Ishikawa (cell line): ENCODE measurements at regions not wholly inside any gene's neighbourhood (a gene's known extent, or its start where the extent isn't known, plus 50 kb on each side); places are given as distances from the start of the nearest gene placed in this dataset.

Experiments used
- CEBPB ChIP-seq: IDR thresholded peaks from 2 replicates; pipeline ENCODE4 v1.6.1; 2012
- CREB1 ChIP-seq: IDR thresholded peaks from 2 replicates; pipeline ENCODE4 v1.6.1; 2012; ENCODE audit warnings: low read depth
- EGR1 ChIP-seq: IDR thresholded peaks from 2 replicates; pipeline ENCODE4 v1.6.1; 2012
- EP300 ChIP-seq: IDR thresholded peaks from 2 replicates; pipeline ENCODE4 v1.6.1; 2012; ENCODE audit warnings: borderline replicate concordance
- FOXM1 ChIP-seq: IDR thresholded peaks from 2 replicates; pipeline ENCODE4 v1.6.1; 2012; ENCODE audit warnings: low read depth, borderline replicate concordance
- NFIC ChIP-seq: IDR thresholded peaks from 2 replicates; pipeline ENCODE4 v1.6.1; 2012
- RAD21 ChIP-seq: IDR thresholded peaks from 2 replicates; pipeline ENCODE4 v1.6.1; 2012; ENCODE audit warnings: low read depth
- TAF1 ChIP-seq: IDR thresholded peaks from 2 replicates; pipeline ENCODE4 v1.6.1; 2012; ENCODE audit warnings: low read depth, mild to moderate bottlenecking
- TCF12 ChIP-seq: IDR thresholded peaks from 2 replicates; pipeline ENCODE4 v1.6.1; 2012; ENCODE audit warnings: low read depth
- TEAD4 ChIP-seq: IDR thresholded peaks from 2 replicates; pipeline ENCODE4 v1.6.1; 2012
- YY1 ChIP-seq: IDR thresholded peaks from 2 replicates; pipeline ENCODE4 v1.6.1; 2012; ENCODE audit warnings: low read depth
- ZBTB7A ChIP-seq: IDR thresholded peaks from 2 replicates; pipeline ENCODE4 v1.6.1; 2012; ENCODE audit warnings: low read depth
- TF ChIP-seq, protein P1 (sequence below): IDR thresholded peaks from 2 replicates; pipeline ENCODE4 v1.6.1; 2012; ENCODE audit warnings: low read depth, mild to moderate bottlenecking
- TF ChIP-seq, protein P2 (sequence below): IDR thresholded peaks from 2 replicates; pipeline ENCODE4 v1.6.1; 2012
- TF ChIP-seq, protein P3 (sequence below): IDR thresholded peaks from 2 replicates; pipeline ENCODE4 v1.6.1; 2012

DNA sequence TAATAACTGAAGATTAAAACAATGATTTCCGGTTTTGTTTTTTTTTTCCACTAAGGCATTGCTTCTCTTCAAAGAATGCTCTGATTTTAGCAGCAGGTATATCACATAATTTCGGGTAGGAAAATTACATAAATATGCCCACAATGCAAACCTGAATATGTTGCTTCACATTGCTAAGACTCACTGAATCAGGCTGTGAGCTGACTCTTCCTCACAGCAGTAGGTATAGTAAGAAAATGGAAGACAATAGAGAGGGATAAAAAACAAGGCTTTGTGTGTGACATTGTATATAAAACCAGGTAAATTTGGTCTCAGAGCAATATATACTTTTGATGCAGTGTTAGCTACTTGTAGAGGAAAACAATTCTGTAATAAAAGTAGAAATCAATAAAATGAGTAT lies 1355.0 kb downstream of the OLFM4 start:
- TF ChIP-seq CREB1 = no peak
- no peak for TF ChIP-seq RAD21
- no peak for TF ChIP-seq ZBTB7A
- no peak for TF ChIP-seq CEBPB
- no peak for TF ChIP-seq NFIC
- TF ChIP-seq, protein P1, sequence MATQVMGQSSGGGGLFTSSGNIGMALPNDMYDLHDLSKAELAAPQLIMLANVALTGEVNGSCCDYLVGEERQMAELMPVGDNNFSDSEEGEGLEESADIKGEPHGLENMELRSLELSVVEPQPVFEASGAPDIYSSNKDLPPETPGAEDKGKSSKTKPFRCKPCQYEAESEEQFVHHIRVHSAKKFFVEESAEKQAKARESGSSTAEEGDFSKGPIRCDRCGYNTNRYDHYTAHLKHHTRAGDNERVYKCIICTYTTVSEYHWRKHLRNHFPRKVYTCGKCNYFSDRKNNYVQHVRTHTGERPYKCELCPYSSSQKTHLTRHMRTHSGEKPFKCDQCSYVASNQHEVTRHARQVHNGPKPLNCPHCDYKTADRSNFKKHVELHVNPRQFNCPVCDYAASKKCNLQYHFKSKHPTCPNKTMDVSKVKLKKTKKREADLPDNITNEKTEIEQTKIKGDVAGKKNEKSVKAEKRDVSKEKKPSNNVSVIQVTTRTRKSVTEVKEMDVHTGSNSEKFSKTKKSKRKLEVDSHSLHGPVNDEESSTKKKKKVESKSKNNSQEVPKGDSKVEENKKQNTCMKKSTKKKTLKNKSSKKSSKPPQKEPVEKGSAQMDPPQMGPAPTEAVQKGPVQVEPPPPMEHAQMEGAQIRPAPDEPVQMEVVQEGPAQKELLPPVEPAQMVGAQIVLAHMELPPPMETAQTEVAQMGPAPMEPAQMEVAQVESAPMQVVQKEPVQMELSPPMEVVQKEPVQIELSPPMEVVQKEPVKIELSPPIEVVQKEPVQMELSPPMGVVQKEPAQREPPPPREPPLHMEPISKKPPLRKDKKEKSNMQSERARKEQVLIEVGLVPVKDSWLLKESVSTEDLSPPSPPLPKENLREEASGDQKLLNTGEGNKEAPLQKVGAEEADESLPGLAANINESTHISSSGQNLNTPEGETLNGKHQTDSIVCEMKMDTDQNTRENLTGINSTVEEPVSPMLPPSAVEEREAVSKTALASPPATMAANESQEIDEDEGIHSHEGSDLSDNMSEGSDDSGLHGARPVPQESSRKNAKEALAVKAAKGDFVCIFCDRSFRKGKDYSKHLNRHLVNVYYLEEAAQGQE = no peak
- TF ChIP-seq FOXM1 = no peak
- no peak for TF ChIP-seq EP300
- TF ChIP-seq, protein P2, sequence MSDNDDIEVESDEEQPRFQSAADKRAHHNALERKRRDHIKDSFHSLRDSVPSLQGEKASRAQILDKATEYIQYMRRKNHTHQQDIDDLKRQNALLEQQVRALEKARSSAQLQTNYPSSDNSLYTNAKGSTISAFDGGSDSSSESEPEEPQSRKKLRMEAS = no peak
- TF ChIP-seq EGR1 = no peak
- TF ChIP-seq, protein P3, sequence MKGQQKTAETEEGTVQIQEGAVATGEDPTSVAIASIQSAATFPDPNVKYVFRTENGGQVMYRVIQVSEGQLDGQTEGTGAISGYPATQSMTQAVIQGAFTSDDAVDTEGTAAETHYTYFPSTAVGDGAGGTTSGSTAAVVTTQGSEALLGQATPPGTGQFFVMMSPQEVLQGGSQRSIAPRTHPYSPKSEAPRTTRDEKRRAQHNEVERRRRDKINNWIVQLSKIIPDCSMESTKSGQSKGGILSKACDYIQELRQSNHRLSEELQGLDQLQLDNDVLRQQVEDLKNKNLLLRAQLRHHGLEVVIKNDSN = no peak

DNA sequence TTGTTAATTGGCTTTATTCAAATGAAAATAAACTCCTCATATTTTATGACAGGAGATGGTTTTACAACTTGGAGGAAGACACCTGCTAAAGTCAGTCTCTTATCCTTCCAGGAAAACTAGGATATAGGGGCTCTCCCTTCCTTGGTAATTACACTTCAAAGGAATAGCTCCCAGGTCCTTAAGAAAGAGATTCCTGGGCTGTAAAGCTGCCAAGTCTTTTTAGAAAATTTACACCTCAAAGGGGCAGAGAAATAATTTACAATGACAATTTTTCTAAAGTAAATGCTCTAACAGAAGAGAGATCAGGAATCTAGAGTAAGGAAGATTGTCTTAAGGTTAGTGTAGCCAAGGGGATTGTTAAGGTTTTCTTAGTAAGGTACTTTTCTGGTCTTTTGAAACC lies 1359.0 kb downstream of the OLFM4 start:
- TF ChIP-seq, protein P3 = no peak
- TF ChIP-seq CREB1 (no peak), ZBTB7A (no peak), RAD21 (no peak), NFIC (no peak), TCF12 (no peak), EGR1 (no peak), CEBPB (no peak), FOXM1 (no peak), EP300 (no peak), TEAD4 (no peak), YY1 (no peak), TAF1 (no peak)
- TF ChIP-seq, protein P1 = no peak
- TF ChIP-seq, protein P2 = no peak

DNA sequence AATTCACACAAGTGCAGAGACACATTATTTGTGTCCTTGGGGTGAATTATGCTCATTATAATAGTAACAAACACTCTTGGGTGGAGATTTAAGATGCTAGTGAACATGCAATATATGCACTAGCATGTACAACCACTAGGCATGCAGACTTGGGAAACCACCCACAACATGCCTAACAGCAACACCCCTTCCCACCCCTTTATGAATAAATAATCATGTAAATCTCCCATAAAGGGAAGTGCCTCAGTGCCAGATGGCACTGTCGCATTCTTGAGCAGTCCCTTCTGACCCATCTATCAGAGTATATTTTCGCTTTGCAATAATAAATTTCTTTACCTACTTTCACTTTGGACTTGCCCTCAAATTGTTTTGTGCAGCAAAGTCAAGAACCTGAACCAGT lies 1362.2 kb downstream of the OLFM4 start:
- no peak for TF ChIP-seq TEAD4
- TF ChIP-seq, protein P1 = no peak
- TF ChIP-seq YY1 = no peak
- no peak for TF ChIP-seq NFIC
- TF ChIP-seq ZBTB7A = no peak
- TF ChIP-seq, protein P3 = no peak
- TF ChIP-seq EP300 = no peak
- no peak for TF ChIP-seq CEBPB
- TF ChIP-seq CREB1 = no peak

DNA sequence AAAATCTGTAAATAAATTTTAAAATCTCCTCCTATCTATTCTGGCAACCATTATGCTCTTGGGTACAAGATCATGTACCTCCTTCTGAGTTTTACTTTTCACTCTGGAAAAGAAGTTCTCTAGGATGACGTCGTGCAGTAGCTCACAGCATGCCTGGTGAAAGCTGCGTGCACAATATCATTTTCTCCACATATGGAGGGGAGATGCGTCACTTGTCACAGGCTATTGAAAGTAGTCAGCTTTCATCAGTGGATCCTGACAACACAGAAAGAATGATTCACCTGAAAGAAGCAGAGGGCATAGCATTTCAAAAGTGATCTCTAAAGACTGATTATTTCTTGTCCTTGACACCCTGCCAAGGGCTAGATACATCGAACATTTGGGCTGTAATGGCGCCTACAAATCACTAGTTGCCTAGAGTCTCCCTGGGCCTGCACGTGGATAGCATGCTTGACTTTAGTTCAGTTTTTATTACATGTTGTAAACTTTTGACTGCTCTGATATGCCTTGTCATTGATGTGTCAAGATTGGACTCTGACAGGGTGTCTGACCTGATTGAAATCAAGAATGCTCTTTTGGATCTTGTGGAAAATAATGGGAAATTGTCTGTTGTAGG lies 1365.6 kb downstream of the OLFM4 start:
- TF ChIP-seq CEBPB (no peak), RAD21 (no peak), EP300 (no peak), TAF1 (no peak), FOXM1 (no peak), YY1 (no peak), CREB1 (no peak), NFIC (no peak), TEAD4 (no peak), ZBTB7A (no peak), TCF12 (no peak)
- TF ChIP-seq, protein P1 = no peak
- TF ChIP-seq, protein P3 = no peak
- TF ChIP-seq, protein P2 = no peak
